ENCODE measurements at regions not wholly inside any gene's neighbourhood (a gene's known extent, or its start where the extent isn't known, plus 50 kb on each side); places are given as distances from the start of the nearest gene placed in this dataset.

DNA sequence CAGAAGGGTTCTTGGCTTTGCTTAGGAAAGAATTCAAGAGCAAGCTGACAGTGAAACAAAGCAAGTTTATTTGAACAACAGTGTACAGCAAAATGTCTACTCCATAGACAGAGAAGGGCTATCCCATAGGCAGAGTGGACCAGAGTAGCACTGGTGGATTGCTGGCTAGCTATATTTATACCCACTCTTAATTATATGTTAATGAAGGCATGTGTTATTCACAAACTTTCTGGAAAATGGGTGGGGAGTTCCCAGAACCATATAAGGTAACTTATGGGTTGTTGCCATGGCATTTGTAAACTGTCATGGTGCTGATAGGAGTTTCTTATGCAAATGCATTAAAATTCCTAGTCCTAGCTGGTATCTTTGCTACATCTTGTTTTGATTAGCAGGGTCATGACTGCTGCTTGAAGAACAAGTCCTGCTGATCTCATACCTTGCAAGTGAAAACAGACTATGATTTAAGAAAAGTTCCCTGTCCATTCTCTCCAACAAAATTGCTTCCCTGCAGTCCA lies 330.5 kb downstream of the BUD13 start:
- no peak for TF ChIP-seq POLR2A (IDR thresholded peaks at IDR 0.05; ENCODE audit: low read length)
- TF ChIP-seq GATA1 (IDR thresholded peaks at IDR 0.05; ENCODE audit: low read depth, low read length): no peak

Data from erythroblast (primary cell).